ENCODE measurements at regions not wholly inside any gene's neighbourhood (a gene's known extent, or its start where the extent isn't known, plus 50 kb on each side); places are given as distances from the start of the nearest gene placed in this dataset.

GRCh38 chr5:104751969-104752368 lies 1189.4 kb upstream of the NUDT12 start:
- TF ChIP-seq CTCF (conservative IDR thresholded peaks at IDR 0.05 in 1 of 2, IDR thresholded peaks at IDR 0.05 in 1 of 2; ENCODE audit: extremely low read depth in 1 of 2, insufficient read depth in 1 of 2, low read depth in 1 of 2, low read length in 2 of 2) (no peak), EZH2 (IDR thresholded peaks at IDR 0.05; ENCODE audit: borderline replicate concordance, low read length) (no peak)

All from mammary epithelial cell (primary cell).